Type B pancreatic cell (in vitro differentiated cells): ENCODE measurements at regions not wholly inside any gene's neighbourhood (a gene's known extent, or its start where the extent isn't known, plus 50 kb on each side); places are given as distances from the start of the nearest gene placed in this dataset.

Experiments
- DNase-seq: peaks from one replicate; pipeline ENCODE4 v3.0.0; 2021; ENCODE audit warnings: mixed read lengths; ENCODE audit not compliant: unreplicated experiment; ENCODE audit errors: extremely low spot score
- H3K27ac Mint-ChIP-seq: 2 replicates; pipeline ENCODE4 v1.8.0; 2021; ENCODE audit warnings: mild to moderate bottlenecking, mixed read lengths
- H3K27me3 Mint-ChIP-seq: 2 replicates; pipeline ENCODE4 v1.8.0; 2021; ENCODE audit warnings: mixed read lengths
- H3K36me3 Mint-ChIP-seq: 2 replicates; pipeline ENCODE4 v1.8.0; 2021; ENCODE audit warnings: mixed read lengths
- H3K4me1 Mint-ChIP-seq: one replicate; pipeline ENCODE4 v1.8.0; 2021; ENCODE audit warnings: mixed read lengths; ENCODE audit not compliant: unreplicated experiment
- H3K4me3 Mint-ChIP-seq: 2 replicates; pipeline ENCODE4 v1.8.0; 2021; ENCODE audit warnings: mild to moderate bottlenecking, mixed read lengths
- H3K9me3 Mint-ChIP-seq: 2 replicates; pipeline ENCODE4 v1.8.0; 2021; ENCODE audit warnings: mixed read lengths
- CTCF ChIP-seq: fragments of 200-600 bp; sonication (generic); conservative IDR thresholded peaks from 2 replicates; pipeline ENCODE4 v1.5.0; 2021; ENCODE audit warnings: antibody characterized with exemption, mild to moderate bottlenecking

- no peaks in the 10 kb centered on the region for H3K9me3 Mint-ChIP-seq
- H3K36me3 Mint-ChIP-seq: no peaks in the 10 kb centered on the region
- no peak for DNase-seq
- H3K27me3 Mint-ChIP-seq: no peaks in the 10 kb centered on the region
- no peak for TF ChIP-seq CTCF
- peaks cover 8% of the 10 kb centered on the region for H3K4me1 Mint-ChIP-seq
- H3K4me3 Mint-ChIP-seq: no peak overlapping the region
- no peak overlapping the region for H3K27ac Mint-ChIP-seq
Observed at GRCh38 chr9:106060885-106061284, 366.5 kb downstream of the TMEM38B start.

GRCh38 chr9:106062250-106062649 lies 367.9 kb downstream of the TMEM38B start:
- no peak for TF ChIP-seq CTCF
- DNase-seq: no peak
- Mint-ChIP-seq H3K36me3 (no peaks in the 10 kb centered on the region), H3K4me3 (no peak overlapping the region), H3K27me3 (no peaks in the 10 kb centered on the region), H3K4me1 (no peaks in the 10 kb centered on the region), H3K9me3 (no peaks in the 10 kb centered on the region), H3K27ac (no peak overlapping the region)

GRCh38 chr9:106065136-106065535 lies 370.8 kb downstream of the TMEM38B start:
- Mint-ChIP-seq H3K27me3 (no peaks in the 10 kb centered on the region), H3K27ac (no peak overlapping the region), H3K4me3 (no peak overlapping the region), H3K9me3 (no peaks in the 10 kb centered on the region), H3K4me1 (peaks cover 7% of the 10 kb centered on the region), H3K36me3 (no peaks in the 10 kb centered on the region)
- TF ChIP-seq CTCF: no peak
- no peak for DNase-seq

- H3K36me3 Mint-ChIP-seq: no peaks in the 10 kb centered on the region
- no peak for TF ChIP-seq CTCF
- no peak overlapping the region for H3K27ac Mint-ChIP-seq
- H3K4me1 Mint-ChIP-seq: peaks cover 7% of the 10 kb centered on the region
- no peaks in the 10 kb centered on the region for H3K9me3 Mint-ChIP-seq
- H3K27me3 Mint-ChIP-seq: no peaks in the 10 kb centered on the region
- DNase-seq: no peak
- H3K4me3 Mint-ChIP-seq: no peak overlapping the region
Observed at GRCh38 chr9:106065579-106066214, 371.4 kb downstream of the TMEM38B start.

- H3K36me3 Mint-ChIP-seq: no peaks in the 10 kb centered on the region
- H3K9me3 Mint-ChIP-seq: no peaks in the 10 kb centered on the region
- TF ChIP-seq CTCF: no peak
- H3K4me1 Mint-ChIP-seq: peaks cover 7% of the 10 kb centered on the region
- no peak overlapping the region for H3K4me3 Mint-ChIP-seq
- H3K27me3 Mint-ChIP-seq: no peaks in the 10 kb centered on the region
- H3K27ac Mint-ChIP-seq: no peak overlapping the region
- no peak for DNase-seq
Observed at GRCh38 chr9:106066940-106067524, 372.7 kb downstream of the TMEM38B start.
